IMR-90 (cell line): ENCODE measurements at regions not wholly inside any gene's neighbourhood (a gene's known extent, or its start where the extent isn't known, plus 50 kb on each side); places are given as distances from the start of the nearest gene placed in this dataset.

ENCODE experiments used
- ATAC-seq: fragments of 200-7000 bp; cut with Tn5 transposase; 2 replicates; pipeline ENCODE4 v1.9.1; 2020; ENCODE audit warnings: low read depth, mild to moderate bottlenecking, moderate library complexity
- BruUV-seq: library from RNA; stranded (reverse); fragments of 400-500 nt; replicated peaks from 2 replicates; lab custom pipeline; 2021; lab: Mats Ljungman, UMichigan
- CTCF ChIA-PET: fragments of 300-600 bp; formaldehyde crosslinking; extraction: SDS; loops from one replicate; lab custom pipeline; 2021; ENCODE audit warnings: antibody characterized with exemption; lab: Yijun Ruan, JAX
- POLR2A ChIA-PET: fragments of 300-600 bp; sonication (Branson Sonifier 250); formaldehyde crosslinking; loops from one replicate; lab custom pipeline; 2022; ENCODE audit warnings: antibody characterized with exemption; ENCODE audit not compliant: unreplicated experiment; lab: Charles Lee
- DNase-seq: peaks from one replicate; pipeline ENCODE4 v3.0.0; 2013
- H2AFZ ChIP-seq: replicated peaks from 2 replicates; pipeline ENCODE3; 2013; ENCODE audit warnings: low read length, mild to moderate bottlenecking; ENCODE audit not compliant: poor library complexity
- H2AK5ac ChIP-seq: 2 replicates; pipeline ENCODE4 v1.6.1; 2013; ENCODE audit warnings: low read depth, low read length, inconsistent platforms
- H2AK9ac ChIP-seq: replicated peaks from 2 replicates; pipeline ENCODE3; 2013; ENCODE audit warnings: mild to moderate bottlenecking, low read depth, low read length, moderate library complexity; ENCODE audit not compliant: poor library complexity
- H2BK120ac ChIP-seq: 2 replicates; pipeline ENCODE4 v1.6.1; 2013; ENCODE audit warnings: low read depth, low read length, inconsistent platforms
- H2BK15ac ChIP-seq: 3 replicates; pipeline ENCODE4 v1.6.1; 2013; ENCODE audit warnings: low read depth, low read length, inconsistent platforms
- H2BK20ac ChIP-seq: 2 replicates; pipeline ENCODE4 v1.6.1; 2013; ENCODE audit warnings: low read depth, mild to moderate bottlenecking, inconsistent platforms, low read length, moderate library complexity
- H2BK5ac ChIP-seq: 2 replicates; pipeline ENCODE4 v1.6.1; 2013; ENCODE audit warnings: mild to moderate bottlenecking, low read depth, low read length, inconsistent platforms; ENCODE audit not compliant: poor library complexity, severe bottlenecking
- H3K14ac ChIP-seq: replicated peaks from 2 replicates; pipeline ENCODE4 v1.6.1; 2013; ENCODE audit warnings: low read depth, low read length, inconsistent platforms
- H3K18ac ChIP-seq: 2 replicates; pipeline ENCODE4 v1.6.1; 2013; ENCODE audit warnings: low read depth, low read length, control low read depth
- H3K23ac ChIP-seq: 2 replicates; pipeline ENCODE4 v1.6.1; 2013; ENCODE audit warnings: low read depth, low read length, inconsistent platforms
- H3K27ac ChIP-seq: 2 replicates; pipeline ENCODE4 v1.5.1; 2013; ENCODE audit warnings: mild to moderate bottlenecking, control low read depth, low read length; ENCODE audit not compliant: insufficient read depth
- H3K27me3 ChIP-seq: 2 replicates; pipeline ENCODE4 v1.6.1; 2013; ENCODE audit warnings: low read length; ENCODE audit not compliant: control insufficient read depth, insufficient read depth
- H3K36me3 ChIP-seq: 2 replicates; pipeline ENCODE4 v1.6.1; 2013; ENCODE audit warnings: low read length, mixed read lengths; ENCODE audit not compliant: control insufficient read depth, insufficient read depth
- H3K4ac ChIP-seq: 2 replicates; pipeline ENCODE4 v1.6.1; 2013; ENCODE audit warnings: low read depth, low read length, inconsistent platforms
- H3K4me1 ChIP-seq: 2 replicates; pipeline ENCODE4 v1.6.1; 2013; ENCODE audit warnings: low read length, mixed read lengths; ENCODE audit not compliant: control insufficient read depth, insufficient read depth
- H3K4me2 ChIP-seq: 2 replicates; pipeline ENCODE4 v1.6.1; 2013; ENCODE audit warnings: low read depth, mild to moderate bottlenecking, control low read depth, low read length, moderate library complexity
- H3K4me3 ChIP-seq: 2 replicates; pipeline ENCODE4 v1.5.1; 2013; ENCODE audit warnings: low read depth, mild to moderate bottlenecking, control low read depth, low read length, moderate library complexity; ENCODE audit not compliant: insufficient read depth
- H3K56ac ChIP-seq: 2 replicates; pipeline ENCODE4 v1.6.1; 2013; ENCODE audit warnings: low read length, inconsistent platforms; ENCODE audit not compliant: insufficient read depth; ENCODE audit errors: extremely low read depth
- H3K79me1 ChIP-seq, 2 experiments: 2 replicates each; pipeline ENCODE4 v1.6.1; 2013; ENCODE audit warnings: low read length in 2 of 2, inconsistent platforms in 1 of 2, low read depth in 1 of 2
- H3K9ac ChIP-seq: 2 replicates; pipeline ENCODE4 v1.6.1; 2013; ENCODE audit warnings: low read depth, low read length, control low read depth
- H3K9me1 ChIP-seq: 2 replicates; pipeline ENCODE4 v1.6.1; 2013; ENCODE audit warnings: low read length, inconsistent platforms; ENCODE audit not compliant: insufficient read depth
- H3K9me3 ChIP-seq: 2 replicates; pipeline ENCODE4 v1.6.1; 2013; ENCODE audit warnings: low read length; ENCODE audit not compliant: control insufficient read depth, insufficient read depth
- H4K20me1 ChIP-seq: 2 replicates; pipeline ENCODE4 v1.6.1; 2013; ENCODE audit warnings: low read length, inconsistent platforms; ENCODE audit not compliant: insufficient read depth
- H4K5ac ChIP-seq: 2 replicates; pipeline ENCODE4 v1.6.1; 2013; ENCODE audit warnings: mild to moderate bottlenecking, low read depth, low read length, control low read depth
- H4K8ac ChIP-seq, 2 experiments: 2 replicates each; pipeline ENCODE4 v1.6.1; 2013; ENCODE audit warnings: low read depth in 2 of 2, low read length in 2 of 2, control low read depth in 1 of 2, inconsistent platforms in 1 of 2
- H4K91ac ChIP-seq: 2 replicates; pipeline ENCODE4 v1.6.1; 2013; ENCODE audit warnings: low read depth, low read length, inconsistent platforms; ENCODE audit not compliant: insufficient read depth
- CTCF ChIP-seq: conservative IDR thresholded peaks from 2 replicates; pipeline ENCODE4 v1.5.1; 2012; ENCODE audit warnings: mild to moderate bottlenecking, low read depth, low read length, improper control_type of control experiment
- RAD21 ChIP-seq: IDR thresholded peaks from 2 replicates; pipeline ENCODE4 v1.6.1; 2012; ENCODE audit warnings: low read length, improper control_type of control experiment
- RCOR1 ChIP-seq: IDR thresholded peaks from 2 replicates; pipeline ENCODE4 v1.6.1; 2012; ENCODE audit warnings: mild to moderate bottlenecking, low read length, improper control_type of control experiment; ENCODE audit not compliant: insufficient replicate concordance
- SMC3 ChIP-seq: fragments of 150-350 bp; IDR thresholded peaks from 2 replicates; pipeline ENCODE4 v1.6.1; 2016; ENCODE audit warnings: low read depth, mild to moderate bottlenecking, antibody characterized with exemption, low read length, moderate library complexity
- WGBS, 2 experiments: methylation state at CpG; one replicate each; pipeline versions ENCODE4 v1.1.5 to v1.1.7; 2013; ENCODE audit warnings: missing lambda C conversion rate in 2 of 2; ENCODE audit not compliant: insufficient read length in 1 of 2; ENCODE audit errors: extremely low coverage in 2 of 2; 5-methylcytosine and 5-hydroxymethylcytosine counted together
- dilution Hi-C: fragments of 300-500 bp; cut with HindIII; formaldehyde crosslinking; loops from one replicate; pipeline ENCODE4 v1.14.3; 2018; ENCODE audit warnings: low sequenced_read_pairs; ENCODE audit not compliant: unreplicated experiment
- in situ Hi-C: fragments of 300-500 bp; cut with MboI; formaldehyde crosslinking; loops from 3 replicates; pipeline ENCODE4 v1.14.3; 2019; ENCODE audit warnings: low sequenced_read_pairs, inconsistent platforms, mixed read lengths
- intact Hi-C: fragments of 100-400 bp; cut with micrococcal nuclease; formaldehyde crosslinking; loops from 2 replicates; pipeline ENCODE4 v1.10.0; 2022

GRCh38 chr7:25391295-25391861, 163.1 kb upstream of the NPVF start:
- H3K56ac ChIP-seq, result no peak overlapping the region
- no TSS peak for BruUV-seq
- CTCF ChIA-PET, result interaction anchor here (0.7 to 1.0 kb wide), 4 partner anchors 132 to 461 kb away, joined by 3 to 5 read pairs (median 4); no protein-coding TSS in a partner anchor
- no peak overlapping the region for H3K18ac ChIP-seq
- H2BK5ac ChIP-seq, result no peak overlapping the region
- no peak overlapping the region for H2AK5ac ChIP-seq
- no peak overlapping the region for H2BK120ac ChIP-seq
- H3K36me3 ChIP-seq, result no peaks in the 10 kb centered on the region
- H4K91ac ChIP-seq, result no peak overlapping the region
- H3K27me3 ChIP-seq, result peaks cover 6% of the 10 kb centered on the region
- in situ Hi-C loops, result loop anchor here (5.0 kb wide), 1 partner anchor 461 kb away; no protein-coding TSS in a partner anchor
- no peak overlapping the region for H2AK9ac ChIP-seq
- TF ChIP-seq SMC3 (peak; percentile 22; the same call in 1 of the 2 replicates), RAD21 (peak; percentile 44), RCOR1 (no peak), CTCF (peak; percentile 45)
- DNase-seq, result peak; percentile 22
- intact Hi-C loops, result loop anchor here (1.0 kb wide), 2 partner anchors 175 to 460 kb away; no protein-coding TSS in a partner anchor
- ATAC-seq, result no peak
- POLR2A ChIA-PET, result no interaction called here
- H2BK20ac ChIP-seq, result no peak overlapping the region
- dilution Hi-C loops, result no loop called here
- H3K9me1 ChIP-seq, result no peaks in the 10 kb centered on the region
- no peaks in the 10 kb centered on the region for H3K9me3 ChIP-seq
- H3K9ac ChIP-seq, result no peak overlapping the region
- H3K23ac ChIP-seq, result no peak overlapping the region
- H2AFZ ChIP-seq, result no peak overlapping the region
- no peaks in the 10 kb centered on the region for H3K79me1 ChIP-seq
- no peak overlapping the region for H3K27ac ChIP-seq
- no peak overlapping the region for H3K4me3 ChIP-seq
- WGBS, 2 experiments, result no CpG with 5 or more reads among the region's 5 CpGs
- H3K4me1 ChIP-seq, result no peaks in the 10 kb centered on the region
- H3K4ac ChIP-seq, result no peak overlapping the region
- no peak overlapping the region for H4K5ac ChIP-seq
- no peak overlapping the region for H3K14ac ChIP-seq
- no peak overlapping the region for H3K4me2 ChIP-seq
- no peak overlapping the region for H2BK15ac ChIP-seq
- H4K20me1 ChIP-seq, result no peaks in the 10 kb centered on the region
- H4K8ac ChIP-seq, result no peak overlapping the region
